Gastroesophageal sphincter (tissue), 4 donors: ENCODE measurements at regions not wholly inside any gene's neighbourhood (a gene's known extent, or its start where the extent isn't known, plus 50 kb on each side); places are given as distances from the start of the nearest gene placed in this dataset.
"Not testable (repeated sequence)": the region's sequence is repeated elsewhere in the genome, so short reads cannot be mapped to it uniquely, and the experiment has no call there.

Experiments
- ATAC-seq: fragments of 150-250 bp; one replicate; pipeline ENCODE4 v1.9.1; 2016; ENCODE audit warnings: mild to moderate bottlenecking, moderate library complexity
- H3K27ac ChIP-seq, 4 donors: fragments of 200-600 bp; sonication (generic) in 3 of 4; 1 replicate in 3 of 4; 2 replicates in 1 of 4; pipeline ENCODE4 v1.5.1; 2016 to 2019
- H3K27me3 ChIP-seq: fragments of 200-600 bp; sonication (generic); one replicate; pipeline ENCODE4 v1.5.1; 2019
- H3K36me3 ChIP-seq, 2 donors: fragments of 200-600 bp; sonication (generic); one replicate each; pipeline ENCODE4 v1.5.1; 2019; ENCODE audit warnings: control low read depth in 1 of 2
- H3K4me1 ChIP-seq, 3 donors: fragments of 200-600 bp; sonication (generic); 1 replicate in 2 of 3; 2 replicates in 1 of 3; pipeline ENCODE4 v1.5.1; 2016 to 2019; ENCODE audit warnings: control low read depth in 2 of 3
- H3K4me3 ChIP-seq, 2 donors: fragments of 200-600 bp; sonication (generic); one replicate each; pipeline ENCODE4 v1.5.1; 2019; ENCODE audit warnings: mild to moderate bottlenecking in 1 of 2, moderate library complexity in 1 of 2
- H3K9me3 ChIP-seq, 3 donors: fragments of 200-600 bp; sonication (generic); one replicate each; pipeline ENCODE4 v1.5.1; 2017 to 2019; ENCODE audit warnings: control low read depth in 2 of 3
- EP300 ChIP-seq: sonication (generic); formaldehyde crosslinking; IDR thresholded peaks from one replicate; pipeline ENCODE4 v1.6.1; 2017; ENCODE audit warnings: antibody characterized with exemption, mild to moderate bottlenecking
- POLR2A ChIP-seq, 2 donors: fragments of 450-650 bp; IDR thresholded peaks; one replicate each; pipeline ENCODE4 v1.6.1; 2017; ENCODE audit warnings: antibody characterized with exemption in 2 of 2, mild to moderate bottlenecking in 2 of 2, moderate library complexity in 1 of 2
- POLR2AphosphoS5 ChIP-seq: sonication (generic); formaldehyde crosslinking; IDR thresholded peaks from one replicate; pipeline ENCODE4 v1.6.1; 2017; ENCODE audit warnings: antibody characterized with exemption
- WGBS, 2 donors: methylation state at CpG; one replicate each; pipeline ENCODE4 v1.1.5; 2018; ENCODE audit warnings: low coverage in 1 of 2; 5-methylcytosine and 5-hydroxymethylcytosine counted together
- TF ChIP-seq, protein P1 (sequence below), 4 experiments: fragments of 200-600 bp in 2 of 4; fragments of 450-650 bp in 2 of 4; sonication (generic) in 1 of 4; IDR thresholded peaks; one replicate each; pipeline ENCODE4 v1.5.1; 2017 to 2019; ENCODE audit warnings: antibody characterized with exemption in 4 of 4, mild to moderate bottlenecking in 2 of 4, moderate library complexity in 2 of 4

DNA sequence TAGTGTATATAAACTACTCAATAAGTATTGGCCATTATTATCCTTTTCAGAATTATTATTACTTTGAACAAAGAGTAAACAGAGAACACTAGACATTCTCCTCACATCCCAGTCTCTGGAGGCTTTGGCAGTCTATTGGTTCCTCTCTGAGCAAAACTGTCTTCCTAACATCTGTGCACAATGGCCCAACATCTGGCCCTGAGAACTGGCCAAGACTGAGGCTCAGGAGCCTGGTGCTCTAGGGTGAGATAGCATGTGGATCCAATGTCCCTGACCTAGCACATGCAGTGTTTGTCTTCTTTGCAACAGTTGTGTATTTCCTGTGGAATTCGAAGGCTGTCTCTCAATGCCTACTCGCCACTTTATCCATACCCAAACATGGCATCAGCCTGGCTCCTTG is 313.2 kb upstream of the KAZN start:
- TF ChIP-seq POLR2AphosphoS5 (no peak), EP300 (no peak), POLR2A (IDR thresholded peaks at IDR 0.05) (no peak)
- TF ChIP-seq, protein P1, sequence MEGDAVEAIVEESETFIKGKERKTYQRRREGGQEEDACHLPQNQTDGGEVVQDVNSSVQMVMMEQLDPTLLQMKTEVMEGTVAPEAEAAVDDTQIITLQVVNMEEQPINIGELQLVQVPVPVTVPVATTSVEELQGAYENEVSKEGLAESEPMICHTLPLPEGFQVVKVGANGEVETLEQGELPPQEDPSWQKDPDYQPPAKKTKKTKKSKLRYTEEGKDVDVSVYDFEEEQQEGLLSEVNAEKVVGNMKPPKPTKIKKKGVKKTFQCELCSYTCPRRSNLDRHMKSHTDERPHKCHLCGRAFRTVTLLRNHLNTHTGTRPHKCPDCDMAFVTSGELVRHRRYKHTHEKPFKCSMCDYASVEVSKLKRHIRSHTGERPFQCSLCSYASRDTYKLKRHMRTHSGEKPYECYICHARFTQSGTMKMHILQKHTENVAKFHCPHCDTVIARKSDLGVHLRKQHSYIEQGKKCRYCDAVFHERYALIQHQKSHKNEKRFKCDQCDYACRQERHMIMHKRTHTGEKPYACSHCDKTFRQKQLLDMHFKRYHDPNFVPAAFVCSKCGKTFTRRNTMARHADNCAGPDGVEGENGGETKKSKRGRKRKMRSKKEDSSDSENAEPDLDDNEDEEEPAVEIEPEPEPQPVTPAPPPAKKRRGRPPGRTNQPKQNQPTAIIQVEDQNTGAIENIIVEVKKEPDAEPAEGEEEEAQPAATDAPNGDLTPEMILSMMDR (IDR thresholded peaks at IDR 0.05) = no peak
- no peak for ATAC-seq
- Histone ChIP-seq H3K27me3 (no peaks in the 10 kb centered on the region), H3K36me3 (no peaks in the 10 kb centered on the region), H3K4me1 (no peaks in the 10 kb centered on the region), H3K27ac (no peak overlapping the region), H3K9me3 (no peaks in the 10 kb centered on the region), H3K4me3 (no peak overlapping the region)
- WGBS, 2 donors = 88% methylated on average over 2 of the region's 2 CpGs; no CpG with 5 or more reads in 1 of the 2 donors

- not testable (repeated sequence) for H3K27me3 ChIP-seq, H3K36me3 ChIP-seq, H3K4me1 ChIP-seq, H3K27ac ChIP-seq, H3K4me3 ChIP-seq, H3K9me3 ChIP-seq, ATAC-seq
- no CpG with 5 or more reads among the region's 6 CpGs for WGBS, 2 donors
Observed at GRCh38 chr1:14291182-14291581, 307.3 kb upstream of the KAZN start.

DNA sequence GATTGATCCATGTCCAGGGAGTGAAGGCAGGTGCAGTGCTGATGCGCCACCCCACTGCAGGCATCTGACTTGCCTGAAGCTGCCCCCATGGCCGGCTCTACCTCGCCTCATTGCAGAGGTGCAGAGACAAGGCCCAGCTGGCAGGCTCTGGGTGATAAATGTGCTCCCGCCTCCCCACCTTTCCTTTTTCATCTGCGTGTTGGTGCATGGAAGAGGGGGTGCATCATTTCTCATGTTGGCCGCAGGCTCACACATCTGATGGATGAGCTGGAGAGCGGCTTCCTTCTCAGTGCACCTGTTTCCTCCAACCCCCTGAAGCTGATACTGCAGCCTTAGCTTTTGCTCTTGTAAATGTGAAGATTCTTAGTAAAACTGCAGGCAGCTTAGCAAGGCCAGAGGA is 306.0 kb upstream of the KAZN start:
- no peaks in the 10 kb centered on the region for H3K36me3 ChIP-seq
- WGBS, 2 donors = 78 to 90% methylated on average over 3 to 6 of the region's 7 CpGs
- no peaks in the 10 kb centered on the region for H3K4me1 ChIP-seq
- no peaks in the 10 kb centered on the region for H3K9me3 ChIP-seq
- no peaks in the 10 kb centered on the region for H3K27me3 ChIP-seq
- TF ChIP-seq EP300 = no peak
- TF ChIP-seq POLR2AphosphoS5 = no peak
- TF ChIP-seq, protein P1 (IDR thresholded peaks at IDR 0.05) = no peak
- no peak for TF ChIP-seq POLR2A (IDR thresholded peaks at IDR 0.05)
- ATAC-seq = no peak
- H3K27ac ChIP-seq = no peak overlapping the region
- H3K4me3 ChIP-seq = no peak overlapping the region

DNA sequence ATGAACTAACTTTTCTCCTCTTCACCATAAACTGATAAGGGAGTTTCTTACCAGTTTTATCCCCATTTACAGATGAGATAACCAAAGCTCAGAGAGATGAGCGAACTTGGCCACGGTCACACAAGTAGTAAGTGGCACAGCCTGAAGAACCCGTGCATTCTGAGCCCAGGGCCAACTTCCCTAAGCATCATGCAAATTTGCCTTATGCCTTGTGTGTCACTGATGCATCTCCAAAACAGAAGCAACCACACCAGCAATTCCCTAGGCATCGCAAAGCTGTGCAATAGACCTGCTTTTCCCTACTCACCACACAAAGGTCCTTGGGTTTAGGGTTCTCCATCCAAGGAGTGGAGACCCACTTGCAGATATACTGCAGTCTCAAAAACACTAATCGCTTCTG is 304.5 kb upstream of the KAZN start:
- Histone ChIP-seq H3K9me3 (no peaks in the 10 kb centered on the region), H3K36me3 (no peaks in the 10 kb centered on the region), H3K4me3 (no peak overlapping the region), H3K27ac (no peak overlapping the region), H3K4me1 (no peaks in the 10 kb centered on the region), H3K27me3 (no peaks in the 10 kb centered on the region)
- WGBS, 2 donors = 94% methylated on average over 3 of the region's 5 CpGs; no CpG with 5 or more reads in 1 of the 2 donors
- TF ChIP-seq EP300 (no peak), POLR2AphosphoS5 (no peak), POLR2A (IDR thresholded peaks at IDR 0.05) (no peak)
- TF ChIP-seq, protein P1 (IDR thresholded peaks at IDR 0.05) = no peak
- ATAC-seq = no peak

DNA sequence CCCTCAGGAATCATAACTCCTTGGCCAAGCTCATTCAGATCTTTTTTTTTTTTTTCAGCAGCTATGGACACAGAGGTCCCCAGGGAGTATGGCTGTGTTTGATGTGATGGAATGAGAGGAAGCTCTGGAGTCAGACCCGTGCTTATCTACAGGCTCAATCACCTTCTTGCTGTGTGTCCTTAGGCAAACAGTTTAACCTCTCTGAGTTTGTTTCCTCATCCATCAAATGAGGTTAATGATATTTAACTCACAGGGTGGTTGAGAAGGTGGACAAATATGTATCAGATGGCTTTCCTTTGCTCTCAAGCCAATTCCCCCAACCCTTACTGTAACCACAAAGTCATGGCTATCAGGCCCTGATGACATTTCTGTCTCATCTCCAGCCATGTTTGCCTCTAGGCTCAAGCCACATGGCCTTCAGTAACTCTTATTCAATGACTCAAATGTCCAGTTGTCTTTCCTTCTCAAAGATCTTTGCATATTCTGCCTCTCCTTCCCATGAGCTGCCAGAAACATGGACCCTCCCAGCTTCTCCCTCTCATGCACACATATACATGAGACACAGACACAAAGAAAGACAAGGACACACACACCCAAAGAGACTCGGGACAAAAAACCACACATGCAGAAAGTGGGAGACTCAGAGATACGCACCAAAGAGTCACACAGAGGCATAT is 303.5 kb upstream of the KAZN start:
- Histone ChIP-seq H3K36me3 (no peaks in the 10 kb centered on the region), H3K27me3 (no peaks in the 10 kb centered on the region), H3K4me3 (no peak overlapping the region), H3K4me1 (no peaks in the 10 kb centered on the region), H3K27ac (no peak overlapping the region), H3K9me3 (no peaks in the 10 kb centered on the region)
- TF ChIP-seq POLR2A (IDR thresholded peaks at IDR 0.05) = no peak
- no peak for TF ChIP-seq POLR2AphosphoS5
- TF ChIP-seq, protein P1 (IDR thresholded peaks at IDR 0.05) = no peak
- TF ChIP-seq EP300 = no peak
- no peak for ATAC-seq
- 60 to 71% methylated on average over 1 to 3 of the region's 3 CpGs for WGBS, 2 donors
